LNCaP clone FGC (cell line): ENCODE measurements at regions not wholly inside any gene's neighbourhood (a gene's known extent, or its start where the extent isn't known, plus 50 kb on each side); places are given as distances from the start of the nearest gene placed in this dataset.
"Not testable (repeated sequence)": the region's sequence is repeated elsewhere in the genome, so short reads cannot be mapped to it uniquely, and the experiment has no call there.

Source experiments
- DNase-seq: peaks from one replicate; pipeline ENCODE4 v3.0.0-alpha.2; 2011; ENCODE audit warnings: low read depth
- H3K4me3 ChIP-seq: 2 replicates; pipeline ENCODE4 v1.5.1; 2011; ENCODE audit warnings: mild to moderate bottlenecking, low read depth, low read length, control low read depth
- CTCF ChIP-seq: IDR thresholded peaks from 2 replicates; pipeline ENCODE4 v1.5.1; 2012; ENCODE audit warnings: mild to moderate bottlenecking; ENCODE audit not compliant: control insufficient read depth, insufficient read depth; ENCODE audit errors: extremely low read depth

- DNase-seq = no peak
- H3K4me3 ChIP-seq = no peak overlapping the region
- no peak for TF ChIP-seq CTCF
These were observed 1224.9 kb upstream of the TMEM132C start for GRCh38 chr12:127041985-127042625.

- no peak for DNase-seq
- TF ChIP-seq CTCF = no peak
- no peak overlapping the region for H3K4me3 ChIP-seq
These were observed 1223.2 kb upstream of the TMEM132C start for GRCh38 chr12:127043731-127044130.

GRCh38 chr12:127044836-127045235 lies 1222.1 kb upstream of the TMEM132C start:
- no peak for TF ChIP-seq CTCF
- DNase-seq = no peak
- no peak overlapping the region for H3K4me3 ChIP-seq

GRCh38 chr12:127046467-127046866 lies 1220.5 kb upstream of the TMEM132C start:
- TF ChIP-seq CTCF = no peak
- no peak for DNase-seq
- no peak overlapping the region for H3K4me3 ChIP-seq

GRCh38 chr12:127048057-127048456 lies 1218.9 kb upstream of the TMEM132C start:
- no peak for DNase-seq

GRCh38 chr12:127048525-127048924 lies 1218.4 kb upstream of the TMEM132C start:
- not testable (repeated sequence) for DNase-seq, H3K4me3 ChIP-seq

More at GRCh38 chr12:127048057-127048456, 1218.9 kb upstream of the TMEM132C start:
- no peak overlapping the region for H3K4me3 ChIP-seq
- TF ChIP-seq CTCF = no peak

GRCh38 chr12:127051139-127051538 lies 1215.8 kb upstream of the TMEM132C start:
- DNase-seq = no peak
- TF ChIP-seq CTCF = no peak
- no peak overlapping the region for H3K4me3 ChIP-seq
